ENCODE measurements at regions not wholly inside any gene's neighbourhood (a gene's known extent, or its start where the extent isn't known, plus 50 kb on each side); places are given as distances from the start of the nearest gene placed in this dataset.

DNA sequence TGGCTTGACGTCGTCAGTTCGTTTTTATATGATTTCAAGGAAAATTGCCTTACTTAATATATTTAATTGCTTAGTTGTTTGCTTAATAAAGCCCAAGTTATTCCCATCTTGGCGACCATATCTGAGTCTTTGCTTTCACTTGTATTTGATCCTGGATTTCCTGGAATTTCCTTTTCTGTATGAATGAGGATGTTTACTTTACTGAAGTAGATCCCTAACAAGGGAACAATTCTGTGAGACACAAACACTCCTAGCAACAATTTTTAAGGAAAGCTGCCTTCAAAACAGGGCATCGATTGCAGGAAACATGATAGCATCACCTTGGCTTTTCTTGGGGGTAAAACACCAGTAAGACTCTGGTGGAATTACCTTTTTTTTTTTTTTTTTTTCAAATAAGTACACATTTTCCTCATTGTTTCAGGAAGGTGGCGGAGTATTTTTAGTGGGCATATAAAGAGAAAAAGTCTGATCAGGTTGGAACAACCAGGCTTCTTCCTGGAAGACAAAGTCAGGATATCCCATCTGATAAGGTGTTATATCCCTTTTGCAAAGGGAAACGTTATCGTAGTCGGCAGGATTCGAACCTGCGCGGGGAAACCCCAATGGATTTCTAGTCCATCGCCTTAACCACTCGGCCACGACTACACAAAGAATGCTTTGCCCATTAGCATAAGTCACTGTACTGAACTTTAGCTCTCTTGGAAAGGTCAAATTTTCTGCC, 68.5 kb upstream of the ZNF184 start (continued):
- TF ChIP-seq SP1 (IDR thresholded peaks at IDR 0.05) (no peak), HNF4G (IDR thresholded peaks at IDR 0.05) (no peak), MAX (IDR thresholded peaks at IDR 0.05) (no peak)

DNA sequence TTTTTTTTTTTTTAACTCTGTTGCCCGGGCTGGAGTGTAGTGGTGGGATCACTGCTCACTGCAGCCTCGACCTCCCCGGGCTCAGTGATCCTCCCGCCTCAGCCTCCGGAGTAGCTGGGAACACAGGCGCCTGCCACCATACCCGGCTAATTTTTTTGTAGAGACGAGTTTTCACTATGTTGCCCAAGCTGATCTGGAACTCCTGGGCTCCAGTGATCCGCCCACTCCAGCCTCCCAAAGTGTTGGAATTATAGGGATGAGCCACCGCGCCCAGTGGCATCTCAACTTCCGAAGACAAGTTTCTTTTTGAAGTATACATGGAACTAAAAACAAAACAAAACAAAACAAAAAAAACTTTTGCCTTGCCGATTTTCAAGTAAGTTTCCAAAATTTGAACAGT, 66.6 kb upstream of the ZNF184 start:
- Histone ChIP-seq H3K9me3 (ENCODE audit: control insufficient read depth in 4 of 4, low read length in 3 of 4) (peaks cover 0 to 8% (median 3%) of the 10 kb centered on the region in 4 donors), H3K4me3 (ENCODE audit: low read depth in 1 of 3, low read length in 3 of 3) (no peak overlapping the region), H3K4me1 (ENCODE audit: control insufficient read depth in 4 of 4, insufficient read depth in 4 of 4, low read length in 3 of 4) (peaks cover 0 to 2% (median under 1%) of the 10 kb centered on the region in 4 donors), H3K9ac (ENCODE audit: low read depth in 1 of 2, low read length in 2 of 2) (no peak overlapping the region), H3K27me3 (ENCODE audit: control insufficient read depth in 4 of 4, insufficient read depth in 4 of 4, low read length in 3 of 4) (peaks cover 0 to 14% (median 7%) of the 10 kb centered on the region in 4 donors), H3K27ac (ENCODE audit: low read depth in 1 of 2, low read length in 2 of 2) (no peak overlapping the region), H3K36me3 (ENCODE audit: control insufficient read depth in 4 of 4, insufficient read depth in 3 of 4, low read depth in 1 of 4, low read length in 3 of 4) (no peaks in the 10 kb centered on the region)
- DNase-seq (ENCODE audit: low spot score), result no peak
- TF ChIP-seq HNF4A (conservative IDR thresholded peaks at IDR 0.05), result no peak
- no peak for TF ChIP-seq GABPA (IDR thresholded peaks at IDR 0.05 in 1 of 2, conservative IDR thresholded peaks at IDR 0.05 in 1 of 2)
- no peak for TF ChIP-seq CTCF (IDR thresholded peaks at IDR 0.05; ENCODE audit: low read depth, low read length, missing input control)
- TF ChIP-seq REST (IDR thresholded peaks at IDR 0.05), result no peak
- TF ChIP-seq SP1 (IDR thresholded peaks at IDR 0.05), result no peak
- TF ChIP-seq RXRA (IDR thresholded peaks at IDR 0.05), result no peak
- no peak for TF ChIP-seq FOXA2 (IDR thresholded peaks at IDR 0.05)
- no peak for TF ChIP-seq ATF3 (IDR thresholded peaks at IDR 0.05)
- TF ChIP-seq HNF4G (IDR thresholded peaks at IDR 0.05), result no peak
- WGBS, result 68% methylated on average over 13 of the region's 13 CpGs

GRCh38 chr6:27532820-27533538, 60.1 kb upstream of the ZNF184 start:
- H3K4me3 ChIP-seq (ENCODE audit: low read depth in 1 of 3, low read length in 3 of 3), result no peak overlapping the region
- WGBS, result 70% methylated on average over 7 of the region's 7 CpGs
- no peaks in the 10 kb centered on the region for H3K4me1 ChIP-seq (ENCODE audit: control insufficient read depth in 4 of 4, insufficient read depth in 4 of 4, low read length in 3 of 4)
- no peak overlapping the region for H3K27ac ChIP-seq (ENCODE audit: low read depth in 1 of 2, low read length in 2 of 2)
- peaks cover 0 to 2% (median 0%) of the 10 kb centered on the region in 4 donors for H3K9me3 ChIP-seq (ENCODE audit: control insufficient read depth in 4 of 4, low read length in 3 of 4)
- DNase-seq (ENCODE audit: low spot score), result no peak
- no peak overlapping the region for H3K9ac ChIP-seq (ENCODE audit: low read depth in 1 of 2, low read length in 2 of 2)
- peaks cover 0 to 7% (median 2%) of the 10 kb centered on the region in 4 donors for H3K27me3 ChIP-seq (ENCODE audit: control insufficient read depth in 4 of 4, insufficient read depth in 4 of 4, low read length in 3 of 4)
- H3K36me3 ChIP-seq (ENCODE audit: control insufficient read depth in 4 of 4, insufficient read depth in 3 of 4, low read depth in 1 of 4, low read length in 3 of 4), result no peaks in the 10 kb centered on the region
- TF ChIP-seq FOXA2 (IDR thresholded peaks at IDR 0.05) (no peak), JUND (IDR thresholded peaks at IDR 0.05) (no peak), TAF1 (conservative IDR thresholded peaks at IDR 0.05) (no peak), RXRA (IDR thresholded peaks at IDR 0.05) (no peak), HNF4A (conservative IDR thresholded peaks at IDR 0.05) (no peak), FOXA1 (IDR thresholded peaks at IDR 0.05) (no peak), ATF3 (IDR thresholded peaks at IDR 0.05) (no peak), HNF4G (IDR thresholded peaks at IDR 0.05) (no peak), SP1 (IDR thresholded peaks at IDR 0.05) (no peak), EGR1 (IDR thresholded peaks at IDR 0.05; ENCODE audit: low read depth in 2 of 2) (no peak), NR2F2 (IDR thresholded peaks at IDR 0.05) (no peak), CTCF (IDR thresholded peaks at IDR 0.05; ENCODE audit: low read depth, low read length, missing input control) (no peak)
